Stomach (tissue), 8 donors: ENCODE measurements at regions not wholly inside any gene's neighbourhood (a gene's known extent, or its start where the extent isn't known, plus 50 kb on each side); places are given as distances from the start of the nearest gene placed in this dataset.

ENCODE experiments used
- DNase-seq, 2 donors: peaks; one replicate each; pipeline versions ENCODE4 v3.0.0 to v3.0.0-alpha.2; 2013 to 2019
- H3K27ac ChIP-seq, 5 donors: fragments of 200-600 bp in 4 of 5; sonication (generic) in 4 of 5; one replicate each; pipeline ENCODE4 v1.5.1; 2013 to 2019; ENCODE audit warnings: mild to moderate bottlenecking in 1 of 5, moderate library complexity in 1 of 5
- H3K27me3 ChIP-seq, 3 donors: fragments of 200-600 bp; sonication (generic); one replicate each; pipeline ENCODE4 v1.5.1; 2017 to 2019; ENCODE audit warnings: mixed run types in 1 of 3
- H3K36me3 ChIP-seq, 4 donors: fragments of 200-600 bp; sonication (generic); 1 replicate in 3 of 4; 2 replicates in 1 of 4; pipeline ENCODE4 v1.5.1; 2016 to 2019
- H3K4me1 ChIP-seq, 4 donors: fragments of 200-600 bp; sonication (generic); one replicate each; pipeline ENCODE4 v1.5.1; 2016 to 2019
- H3K4me3 ChIP-seq, 4 donors: fragments of 200-600 bp; sonication (generic) in 3 of 4; one replicate each; pipeline ENCODE4 v1.5.1; 2016 to 2019; ENCODE audit warnings: mild to moderate bottlenecking in 1 of 4
- H3K9me3 ChIP-seq, 4 donors: fragments of 200-600 bp; sonication (generic); one replicate each; pipeline ENCODE4 v1.5.1; 2016 to 2019
- CTCF ChIP-seq, 7 experiments: fragments of 450-650 bp in 4 of 7; fragments of 200-600 bp in 3 of 7; sonication (generic) in 3 of 7; IDR thresholded peaks; one replicate each; pipeline ENCODE4 v1.5.1; 2016 to 2019; ENCODE audit warnings: antibody characterized with exemption in 7 of 7, control low read depth in 2 of 7, mild to moderate bottlenecking in 1 of 7
- EP300 ChIP-seq: sonication (generic); formaldehyde crosslinking; IDR thresholded peaks from one replicate; pipeline ENCODE4 v1.6.1; 2017; ENCODE audit warnings: antibody characterized with exemption
- POLR2A ChIP-seq, 4 donors: fragments of 450-650 bp; IDR thresholded peaks; one replicate each; pipeline ENCODE4 v1.6.1; 2016; ENCODE audit warnings: antibody characterized with exemption in 4 of 4, control low read depth in 2 of 4, mild to moderate bottlenecking in 1 of 4, moderate library complexity in 1 of 4
- POLR2AphosphoS5 ChIP-seq, 3 donors: sonication (generic); formaldehyde crosslinking; IDR thresholded peaks; one replicate each; pipeline ENCODE4 v1.6.1; 2016; ENCODE audit warnings: antibody characterized with exemption in 3 of 3
- WGBS, 5 donors: extraction: QIAGEN DNeasy Blood & Tissue Kit in 3 of 5; methylation state at CpG; one replicate each; pipeline versions ENCODE4 v1.1.5 to v1.1.7; 2013 to 2018; 5-methylcytosine and 5-hydroxymethylcytosine counted together
- intact Hi-C: fragments of 100-400 bp; cut with DNase I; formaldehyde crosslinking; loops from one replicate; pipeline ENCODE4 v1.15.1; 2023; ENCODE audit warnings: low total_unique reads
- donor health status: healthy with polysubstance abuse.
- donor health status: Bipolar disorder and iron deficiency.
- donor health status: healthy.

DNA sequence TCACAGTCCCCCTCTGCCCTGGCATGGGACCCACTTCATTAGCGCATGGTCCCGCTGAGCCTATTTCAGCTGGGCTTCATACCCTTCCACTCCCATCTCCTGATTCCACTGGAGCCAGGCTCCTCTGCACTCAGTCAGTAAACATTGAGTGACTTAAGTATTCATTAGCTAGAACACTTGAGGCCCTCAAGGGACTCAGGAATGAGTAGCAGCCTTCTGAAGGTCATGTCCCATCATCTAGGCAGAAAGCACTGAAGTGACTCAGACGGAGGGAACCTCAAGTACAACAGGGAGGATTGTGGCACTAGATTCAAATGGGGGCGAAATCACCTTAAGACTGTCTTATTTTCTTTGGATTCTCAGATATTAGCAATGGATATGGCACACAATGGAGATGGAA is 186.6 kb upstream of the INHBA start:
- intact Hi-C loops = no loop called here
- Histone ChIP-seq H3K4me3 (no peak overlapping the region), H3K27me3 (no peaks in the 10 kb centered on the region), H3K36me3 (no peaks in the 10 kb centered on the region), H3K4me1 (peaks cover 0 to 19% (median 11%) of the 10 kb centered on the region in 4 donors), H3K27ac (no peak overlapping the region), H3K9me3 (no peaks in the 10 kb centered on the region)
- TF ChIP-seq CTCF (IDR thresholded peaks at IDR 0.05) (no peak), POLR2AphosphoS5 (IDR thresholded peaks at IDR 0.05) (no peak), POLR2A (IDR thresholded peaks at IDR 0.05) (no peak), EP300 (no peak)
- WGBS, 5 donors = 82 to 89% (median 88%) methylated on average over 4 of the region's 4 CpGs
- no peak for DNase-seq

GRCh38 chr7:41889040-41889439 is 186.2 kb upstream of the INHBA start:
- TF ChIP-seq CTCF (IDR thresholded peaks at IDR 0.05) (no peak), EP300 (no peak), POLR2A (IDR thresholded peaks at IDR 0.05) (no peak), POLR2AphosphoS5 (IDR thresholded peaks at IDR 0.05) (no peak)
- Histone ChIP-seq H3K9me3 (no peaks in the 10 kb centered on the region), H3K36me3 (no peaks in the 10 kb centered on the region), H3K27ac (no peak overlapping the region), H3K27me3 (no peaks in the 10 kb centered on the region), H3K4me1 (peaks cover 0 to 19% (median 11%) of the 10 kb centered on the region in 4 donors), H3K4me3 (no peak overlapping the region)
- no peak for DNase-seq
- intact Hi-C loops = no loop called here
- 66 to 79% (median 67%) methylated on average over 4 to 5 of the region's 5 CpGs for WGBS, 5 donors

- DNase-seq = no peak
- Histone ChIP-seq H3K4me3 (no peak overlapping the region), H3K36me3 (no peaks in the 10 kb centered on the region), H3K27ac (no peak overlapping the region), H3K4me1 (peaks cover 0 to 22% (median 11%) of the 10 kb centered on the region in 4 donors), H3K27me3 (no peaks in the 10 kb centered on the region), H3K9me3 (no peaks in the 10 kb centered on the region)
- no peak for TF ChIP-seq CTCF (IDR thresholded peaks at IDR 0.05)
- TF ChIP-seq POLR2A (IDR thresholded peaks at IDR 0.05) = no peak
- no peak for TF ChIP-seq POLR2AphosphoS5 (IDR thresholded peaks at IDR 0.05)
- TF ChIP-seq EP300 = no peak
- WGBS, 5 donors = 60 to 70% (median 64%) methylated on average over 4 of the region's 4 CpGs
- intact Hi-C loops = no loop called here
Observed at GRCh38 chr7:41887416-41887815, 184.5 kb upstream of the INHBA start.

DNA sequence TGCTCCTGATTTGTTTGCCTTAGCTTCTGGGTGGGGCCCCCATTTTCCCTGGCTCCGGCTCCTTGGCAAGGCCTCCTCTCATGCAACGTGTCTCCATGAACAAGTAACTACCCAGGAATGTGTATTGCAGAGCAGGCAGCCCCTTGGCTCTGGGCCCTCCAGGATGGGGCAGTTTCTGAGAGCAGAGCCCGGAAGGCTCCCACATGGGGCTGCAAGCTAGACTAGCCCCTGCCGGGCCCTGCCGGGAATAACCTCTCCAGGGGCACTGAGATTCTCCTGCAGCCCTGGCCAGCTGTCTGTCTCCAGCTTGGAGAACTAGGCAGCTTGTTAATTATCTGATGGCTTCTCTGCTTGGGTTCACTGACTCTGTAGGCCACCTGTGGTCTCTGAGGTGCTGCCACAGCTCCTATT is 184.0 kb upstream of the INHBA start:
- Histone ChIP-seq H3K27me3 (no peaks in the 10 kb centered on the region), H3K36me3 (no peaks in the 10 kb centered on the region), H3K27ac (peak overlapping the region in 1 of 5 donors; percentile 26), H3K4me3 (no peak overlapping the region), H3K9me3 (no peaks in the 10 kb centered on the region), H3K4me1 (peaks cover 0 to 26% (median 11%) of the 10 kb centered on the region in 4 donors)
- peak; percentile 28 to 48 for DNase-seq
- intact Hi-C loops = no loop called here
- TF ChIP-seq EP300 (no peak), POLR2A (IDR thresholded peaks at IDR 0.05) (no peak), POLR2AphosphoS5 (IDR thresholded peaks at IDR 0.05) (no peak), CTCF (IDR thresholded peaks at IDR 0.05) (no peak)
- WGBS, 5 donors = 22 to 47% (median 38%) methylated on average over 5 of the region's 5 CpGs
